GDM1 (cell line): ENCODE measurements at regions not wholly inside any gene's neighbourhood (a gene's known extent, or its start where the extent isn't known, plus 50 kb on each side); places are given as distances from the start of the nearest gene placed in this dataset.

Experiments
- DNase-seq: peaks from one replicate; lab custom pipeline; 2025; lab: John Stamatoyannopoulos, UW

- no peak for DNase-seq
Measured at GRCh38 chr10:2728087-2728486, 339.3 kb upstream of the PFKP start.

GRCh38 chr10:2716596-2716995 is 350.8 kb upstream of the PFKP start:
- no peak for DNase-seq

DNA sequence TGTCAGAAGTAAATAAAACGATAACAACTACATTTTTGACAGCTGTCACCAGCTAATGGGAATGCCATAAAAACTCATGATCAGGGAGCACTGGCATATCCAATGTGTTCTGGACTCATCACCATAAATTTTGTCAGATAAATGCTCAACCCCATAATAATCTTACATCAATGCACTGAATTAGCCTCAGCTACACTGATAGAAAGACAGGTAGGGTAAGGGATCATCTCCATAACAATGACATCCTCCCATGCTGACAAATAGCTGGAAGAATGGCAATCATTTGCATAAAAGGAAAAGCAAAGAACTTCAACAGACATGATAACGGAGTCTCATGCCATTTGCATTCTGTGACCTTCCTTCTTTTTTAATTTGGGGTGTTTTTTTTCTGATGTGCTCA is 352.8 kb upstream of the PFKP start:
- no peak for DNase-seq

DNA sequence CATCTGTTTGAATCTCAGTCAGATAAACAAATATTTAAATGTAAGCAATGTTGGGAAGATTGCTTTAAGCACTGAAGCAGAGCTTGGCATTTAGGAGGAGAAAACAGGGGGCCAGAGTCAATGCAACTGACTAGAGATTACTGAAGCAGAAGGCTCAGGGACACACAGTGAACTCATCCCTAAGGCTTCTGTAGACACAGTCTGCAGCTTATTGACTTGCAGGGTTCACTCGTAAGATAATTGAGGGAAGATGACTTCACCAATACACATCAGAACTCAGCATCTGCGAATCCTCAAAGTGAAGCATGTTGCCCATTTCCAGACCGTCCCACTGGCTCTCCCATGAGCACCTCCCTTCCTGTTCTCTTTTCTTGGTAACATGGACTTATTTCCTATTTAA is 363.4 kb upstream of the PFKP start:
- no peak for DNase-seq

GRCh38 chr10:2701802-2702201 is 365.5 kb upstream of the PFKP start:
- no peak for DNase-seq

DNA sequence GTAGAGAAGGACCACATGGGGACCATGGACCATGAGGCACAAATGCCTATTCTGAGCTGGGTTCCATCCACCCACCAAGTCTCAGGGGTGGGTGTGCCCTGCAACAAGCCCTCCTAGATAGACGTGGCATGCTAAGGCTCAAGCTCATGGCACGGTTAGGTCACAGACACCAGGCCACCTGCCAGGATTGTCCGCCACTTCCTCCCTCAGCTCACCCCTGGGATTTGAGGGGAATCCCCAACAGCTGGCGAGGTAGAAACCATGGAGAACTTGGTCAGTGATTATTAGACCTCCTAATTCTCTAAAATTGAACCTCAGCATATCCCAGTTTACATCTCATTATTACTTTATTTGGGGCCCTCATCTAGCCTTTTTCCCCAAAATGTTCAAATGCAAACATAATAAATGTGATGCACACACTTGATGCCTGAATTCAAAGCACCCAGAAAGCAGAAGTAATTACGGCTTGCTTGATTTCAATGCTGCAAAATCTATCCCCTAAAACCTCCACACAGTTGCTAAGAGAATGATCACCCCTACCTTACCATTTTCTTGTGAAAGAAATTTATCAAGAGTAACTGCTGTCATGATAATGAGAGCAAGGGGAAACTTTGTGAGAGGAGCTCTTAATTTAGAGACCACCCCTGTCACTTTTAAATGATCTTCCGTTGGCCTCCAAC is 366.6 kb upstream of the PFKP start:
- no peak for DNase-seq

DNA sequence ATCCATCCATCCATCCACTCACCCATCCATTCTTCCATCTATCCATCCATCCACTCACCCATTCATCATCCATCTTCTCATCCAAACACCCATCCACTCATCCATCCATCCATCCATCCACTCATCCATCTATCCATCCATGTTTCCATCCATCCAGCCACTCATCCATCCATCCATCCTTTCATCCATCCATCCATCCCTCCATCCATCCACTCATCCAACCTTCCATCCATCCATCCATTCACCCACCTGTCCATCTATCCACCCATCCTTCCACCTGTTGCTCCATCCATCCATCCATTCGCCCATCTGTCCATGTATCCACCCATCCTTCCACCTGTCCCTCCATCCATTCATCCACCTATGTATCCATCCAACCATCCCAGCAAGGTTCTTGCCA is 378.4 kb upstream of the PFKP start:
- DNase-seq, result no peak

- DNase-seq, result no peak
Measured at GRCh38 chr10:2686691-2687090, 380.7 kb upstream of the PFKP start.

DNA sequence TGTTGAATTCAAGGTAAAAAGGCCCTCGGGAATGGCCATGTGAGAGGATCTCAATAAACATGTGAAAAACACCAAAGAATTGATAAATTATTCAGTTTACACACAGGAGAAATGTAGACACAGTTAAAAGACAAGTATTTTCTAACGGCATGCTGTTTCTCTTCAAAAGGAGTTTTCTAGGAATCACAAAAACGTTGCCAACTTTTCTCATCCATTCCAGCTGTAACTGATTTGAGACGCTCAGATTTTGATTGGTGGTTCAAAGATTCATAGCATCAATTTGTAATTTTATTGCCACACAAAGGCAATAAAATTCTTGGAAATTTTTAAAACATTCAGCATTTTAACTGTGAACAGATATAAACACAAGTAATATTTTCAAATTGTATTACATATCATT is 384.9 kb upstream of the PFKP start:
- DNase-seq, result no peak

DNA sequence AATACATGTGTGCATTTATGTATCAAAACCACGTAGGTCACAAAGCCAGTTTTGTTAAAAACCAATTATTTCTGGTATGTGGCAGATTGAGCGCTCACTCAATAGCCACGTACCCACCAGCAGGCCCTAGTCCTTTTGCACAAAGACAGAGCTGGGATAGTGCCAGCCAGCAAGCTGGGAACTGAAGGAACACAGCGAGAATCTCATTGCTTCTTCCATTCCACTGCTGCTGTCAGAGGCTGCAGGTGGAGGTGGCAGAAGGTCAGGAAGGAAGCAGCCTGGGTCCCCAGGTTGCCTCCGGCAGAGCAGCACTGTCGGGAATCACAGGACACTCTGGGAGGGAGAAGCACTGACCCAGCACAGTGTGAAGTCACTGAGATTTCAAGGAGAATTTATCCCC is 385.5 kb upstream of the PFKP start:
- DNase-seq, result no peak

DNA sequence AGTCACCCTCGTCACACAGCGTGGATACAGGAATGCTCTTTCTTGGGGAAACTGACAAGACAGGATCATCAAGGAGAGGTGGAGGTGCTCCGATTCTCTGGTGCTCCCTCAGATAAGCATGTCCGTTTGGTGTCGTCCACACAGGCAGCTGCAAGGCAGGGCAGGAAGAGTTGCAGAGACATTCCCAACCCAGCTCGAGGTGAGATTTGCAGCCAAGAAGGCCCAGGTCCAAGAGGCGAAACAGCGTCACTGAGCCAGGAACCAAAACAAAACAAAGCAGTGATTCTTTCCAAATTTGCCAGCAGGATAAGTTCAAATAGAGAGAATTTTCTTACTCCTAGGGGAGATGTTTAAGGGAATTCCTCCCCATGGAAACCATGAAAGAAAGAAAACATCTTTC is 386.5 kb upstream of the PFKP start:
- DNase-seq, result no peak

DNA sequence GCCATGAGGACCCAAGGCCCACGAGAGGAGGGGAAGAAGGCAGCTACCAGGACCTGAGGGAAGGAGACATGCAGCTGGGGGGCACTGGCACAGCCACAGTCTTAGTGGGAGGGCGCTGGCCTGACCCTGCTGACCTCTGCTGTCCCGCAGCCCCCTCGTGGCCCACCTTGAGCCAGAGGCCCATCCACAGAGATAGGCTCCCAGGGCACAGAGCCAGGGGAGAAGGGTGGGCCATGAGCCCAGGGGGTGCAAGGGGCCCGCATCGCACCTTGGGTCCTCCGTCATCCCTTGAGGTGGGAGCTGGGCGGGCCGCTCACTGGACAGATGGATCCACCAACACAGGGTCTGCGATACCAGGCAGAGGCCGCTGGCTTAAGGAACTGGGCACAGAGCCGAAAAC is 387.7 kb upstream of the PFKP start:
- no peak for DNase-seq

- no peak for DNase-seq
Measured at GRCh38 chr10:2676455-2676854, 390.9 kb upstream of the PFKP start.

- DNase-seq, result no peak
Measured at GRCh38 chr10:2674451-2674850, 392.9 kb upstream of the PFKP start.

GRCh38 chr10:2670864-2671263 is 396.5 kb upstream of the PFKP start:
- DNase-seq, result no peak

GRCh38 chr10:2665772-2666171 is 401.6 kb upstream of the PFKP start:
- DNase-seq, result no peak

DNA sequence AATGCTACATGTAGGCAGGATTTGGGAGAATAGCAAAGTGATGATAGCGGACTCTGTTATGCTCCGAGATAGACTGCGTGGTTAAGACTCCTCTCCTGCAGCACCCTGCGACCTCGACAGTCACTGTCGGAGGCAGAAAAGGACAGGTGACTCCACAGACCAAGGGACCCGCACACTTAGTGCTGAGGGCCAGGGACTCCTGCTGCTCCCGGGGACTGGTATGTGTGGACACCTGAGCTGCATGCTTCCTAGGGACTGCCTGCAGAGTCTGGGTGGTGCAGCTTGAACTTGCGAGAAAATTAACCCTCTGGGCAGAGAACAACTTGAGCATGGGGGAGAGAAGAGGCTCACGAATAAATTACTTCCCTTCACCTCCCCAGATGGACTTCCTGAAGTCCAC is 407.1 kb upstream of the PFKP start:
- DNase-seq, result no peak

DNA sequence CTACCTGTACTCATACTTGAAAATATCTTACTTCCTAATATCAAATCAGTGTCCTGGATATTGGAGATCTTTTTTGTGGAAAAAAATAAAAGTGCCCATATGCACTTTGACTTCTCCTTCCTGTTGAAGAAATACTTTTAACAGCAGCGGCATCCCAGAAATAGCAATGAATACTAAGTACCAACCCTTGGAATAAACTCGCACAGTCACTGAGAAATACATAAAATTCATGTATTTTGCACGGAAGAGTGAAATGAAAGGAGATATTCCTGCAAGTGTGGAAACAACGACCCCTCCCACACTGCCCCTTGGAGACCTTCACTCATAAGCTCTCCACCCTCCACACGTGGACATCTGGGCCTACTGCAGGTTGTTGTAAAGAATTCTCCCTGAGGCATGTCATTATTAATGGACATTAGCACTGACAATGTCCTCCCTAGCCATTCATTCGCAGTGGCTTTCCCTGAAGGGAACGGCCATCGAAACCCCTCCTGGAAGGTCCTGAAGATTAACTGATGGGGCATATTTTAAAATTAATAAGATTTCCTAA is 407.6 kb upstream of the PFKP start:
- no peak for DNase-seq

DNA sequence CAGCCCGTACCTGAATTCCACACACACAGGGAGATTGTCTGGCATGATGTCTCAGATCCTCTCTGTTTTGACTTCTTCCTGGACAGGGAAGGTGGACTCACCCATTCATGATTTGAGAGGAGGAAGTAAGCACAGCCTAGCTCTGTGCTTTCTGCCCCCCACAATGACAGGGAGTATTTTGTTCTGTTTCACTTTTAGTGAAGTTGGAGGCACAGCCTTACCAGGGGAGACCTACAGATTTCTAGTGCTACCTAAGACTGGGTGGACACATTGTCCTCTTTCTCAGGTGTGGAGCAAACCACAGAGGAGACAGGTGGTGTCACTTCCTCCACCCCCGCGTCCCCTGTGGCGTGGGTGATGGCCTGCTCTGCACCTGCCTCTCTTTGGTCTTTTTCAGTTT is 408.6 kb upstream of the PFKP start:
- DNase-seq, result no peak

DNA sequence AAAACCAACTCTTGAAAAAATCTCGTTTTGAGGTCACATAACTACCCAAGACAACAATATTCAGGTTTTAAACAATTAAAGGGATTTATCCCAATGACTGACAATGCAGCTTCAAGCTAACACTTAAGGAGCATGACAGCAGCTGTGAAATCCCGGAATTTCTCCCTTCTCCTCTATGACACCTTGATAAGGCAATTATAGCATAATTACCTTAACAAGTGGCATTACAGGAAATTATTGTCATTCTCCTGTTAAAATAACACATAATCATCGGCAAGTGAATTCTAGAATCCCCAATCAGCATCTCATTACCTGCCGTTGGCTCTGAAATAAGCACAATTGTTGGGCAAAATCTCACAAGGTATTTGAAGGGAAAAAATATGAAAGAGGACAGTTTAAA is 417.0 kb upstream of the PFKP start:
- DNase-seq, result no peak

GRCh38 chr10:2641028-2641427 is 426.3 kb upstream of the PFKP start:
- DNase-seq, result no peak

GRCh38 chr10:2633630-2634029 is 433.7 kb upstream of the PFKP start:
- no peak for DNase-seq

DNA sequence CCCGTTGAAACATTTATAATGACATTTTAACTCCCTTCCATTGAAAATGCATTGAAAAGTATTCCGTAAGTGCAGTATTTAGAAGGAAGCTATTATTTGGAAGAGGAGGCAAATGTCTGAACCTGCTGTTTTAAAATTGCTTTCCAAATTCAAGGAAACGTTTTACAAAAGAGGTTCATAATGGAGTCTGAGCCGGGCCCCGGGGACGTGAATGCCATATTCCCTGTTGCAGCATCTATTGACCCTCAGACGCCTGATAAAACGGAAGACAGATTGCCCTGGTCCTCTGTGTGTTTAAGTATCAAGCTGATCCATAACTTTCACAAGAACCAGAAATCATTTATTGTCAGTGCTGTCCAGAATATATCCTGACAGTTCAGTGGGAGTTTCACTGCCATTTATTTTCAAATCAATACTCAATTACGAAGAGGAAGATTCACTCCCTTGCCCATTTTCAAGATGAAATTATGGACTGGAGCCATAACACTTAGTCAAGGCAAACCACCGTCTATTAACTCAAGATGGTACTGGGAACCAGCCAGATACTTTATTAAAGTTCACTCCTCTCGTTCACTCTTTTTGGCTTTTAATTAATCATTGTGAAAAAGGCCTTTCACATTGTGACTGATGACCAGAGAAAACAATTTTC is 435.7 kb upstream of the PFKP start:
- no peak for DNase-seq

DNA sequence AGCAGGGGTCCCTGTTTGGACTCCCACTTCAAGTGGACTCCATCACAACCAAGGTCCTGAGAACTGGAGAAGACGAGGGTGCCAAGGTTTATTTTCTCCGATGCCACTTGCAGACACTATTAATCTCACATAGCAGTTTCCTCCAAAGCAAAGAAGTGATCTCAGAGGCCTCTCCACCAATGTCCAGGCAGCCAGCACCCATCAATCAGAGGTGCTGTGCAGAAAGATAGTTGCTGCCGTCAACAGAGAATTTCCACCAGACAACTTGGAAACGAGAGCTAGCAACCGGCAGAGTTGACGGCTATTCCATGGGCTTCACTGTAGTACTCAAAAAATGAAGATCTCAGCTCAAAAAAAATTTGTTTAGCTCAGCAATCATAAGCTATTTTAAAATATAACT is 438.6 kb upstream of the PFKP start:
- DNase-seq, result no peak
